ENCODE measurements at regions not wholly inside any gene's neighbourhood (a gene's known extent, or its start where the extent isn't known, plus 50 kb on each side); places are given as distances from the start of the nearest gene placed in this dataset.
A peak's percentile ranks its signal among the peaks of the same experiment; 100 is the strongest.

DNA sequence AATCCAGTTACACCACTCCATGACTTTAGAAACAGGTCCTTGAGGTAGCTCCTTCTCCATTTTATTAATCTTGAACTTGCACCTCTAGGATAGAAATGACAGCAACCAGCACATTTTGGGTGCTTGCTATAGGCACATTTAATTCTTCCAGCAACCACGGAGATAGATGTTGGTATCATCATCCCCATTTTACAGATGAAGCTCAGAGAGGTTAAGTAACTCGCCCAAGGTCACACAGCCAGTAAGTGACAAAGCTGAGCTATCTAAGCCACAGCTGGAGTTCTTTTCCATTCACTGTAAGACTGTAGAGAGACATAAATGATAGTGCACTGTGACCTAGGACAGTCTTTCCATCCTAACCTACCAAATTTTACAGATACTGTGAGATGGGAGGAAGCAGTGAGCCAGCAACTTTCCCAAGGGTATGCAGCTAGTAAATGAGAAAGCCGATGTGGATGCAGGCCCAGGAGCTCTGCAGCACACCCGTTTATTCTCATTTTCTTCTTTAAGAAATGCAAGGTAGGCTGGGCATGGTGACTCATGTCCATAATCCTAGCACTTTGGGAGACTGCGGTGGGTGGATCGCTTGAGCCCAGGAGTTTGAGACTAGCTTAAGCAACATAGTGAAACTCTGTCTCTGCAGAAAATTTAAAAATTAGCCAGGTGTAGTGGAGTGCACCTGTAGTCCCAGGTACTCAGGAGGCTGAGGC lies 103.2 kb downstream of the TBX5 start:
- DNase-seq = no peak

DNA sequence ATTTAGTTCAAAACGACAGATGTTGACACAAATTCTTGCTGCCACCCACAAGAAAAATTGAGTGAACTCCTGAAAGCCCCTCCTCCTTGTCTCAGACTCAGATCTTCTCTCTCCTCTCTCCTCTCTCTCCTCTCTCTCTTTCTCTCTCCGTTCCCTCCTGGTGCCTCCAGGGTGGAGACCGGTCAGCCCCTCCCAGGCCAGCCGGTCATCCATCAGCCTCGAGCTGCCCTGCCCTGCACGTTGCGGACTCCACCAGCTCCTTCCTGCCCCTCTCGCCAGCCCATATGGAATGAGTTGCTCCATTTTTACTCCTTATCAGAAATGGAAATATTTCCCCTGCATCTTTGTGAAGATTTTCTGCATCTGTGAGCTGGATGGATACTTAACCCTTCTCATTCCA lies 103.8 kb downstream of the TBX5 start:
- no peak for DNase-seq

- no peak for DNase-seq
Measured at GRCh38 chr12:114294303-114294685, 111.7 kb downstream of the TBX5 start.

DNA sequence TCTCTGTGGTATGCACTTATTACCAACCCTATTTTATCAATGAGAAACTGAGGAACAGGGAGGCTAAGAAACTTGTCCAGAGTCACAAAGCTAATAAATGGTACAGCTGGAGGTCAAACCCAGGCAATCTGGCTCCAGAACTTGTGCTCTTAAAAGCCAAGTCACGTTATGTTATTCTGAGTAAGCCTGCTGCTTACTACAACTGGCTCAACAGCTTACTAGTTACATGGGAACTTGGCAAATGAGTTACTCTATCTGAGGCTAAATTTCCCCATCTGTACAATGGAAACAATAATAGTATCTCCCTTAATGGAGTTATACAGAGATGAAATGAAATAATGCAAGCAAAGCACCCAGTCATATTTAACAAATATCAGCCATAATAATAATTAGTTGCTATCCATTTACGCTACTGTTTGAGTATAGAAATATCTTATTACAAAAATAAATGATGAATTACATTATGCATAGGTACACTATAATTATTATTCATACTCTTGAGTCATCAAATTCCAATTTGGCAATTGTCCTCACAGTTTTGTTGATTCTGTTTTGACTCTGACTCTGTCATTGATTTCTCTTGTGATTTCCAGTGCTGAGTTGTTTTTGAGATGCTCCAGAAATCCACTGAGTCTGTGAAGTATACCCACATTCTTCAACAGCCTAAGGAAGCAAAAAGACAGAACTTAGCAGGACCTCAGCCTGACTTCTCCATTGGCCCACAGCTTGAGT lies 112.2 kb downstream of the TBX5 start:
- no peak for DNase-seq

GRCh38 chr12:114293073-114293472 lies 112.9 kb downstream of the TBX5 start:
- no peak for DNase-seq

- DNase-seq = no peak
Measured at GRCh38 chr12:114291389-114292060, 114.4 kb downstream of the TBX5 start.

GRCh38 chr12:114287821-114288525 lies 118.0 kb downstream of the TBX5 start:
- DNase-seq = peak in 1 of 3 donors; percentile 51

- DNase-seq = no peak
Measured at GRCh38 chr12:114286145-114286544, 119.8 kb downstream of the TBX5 start.

DNA sequence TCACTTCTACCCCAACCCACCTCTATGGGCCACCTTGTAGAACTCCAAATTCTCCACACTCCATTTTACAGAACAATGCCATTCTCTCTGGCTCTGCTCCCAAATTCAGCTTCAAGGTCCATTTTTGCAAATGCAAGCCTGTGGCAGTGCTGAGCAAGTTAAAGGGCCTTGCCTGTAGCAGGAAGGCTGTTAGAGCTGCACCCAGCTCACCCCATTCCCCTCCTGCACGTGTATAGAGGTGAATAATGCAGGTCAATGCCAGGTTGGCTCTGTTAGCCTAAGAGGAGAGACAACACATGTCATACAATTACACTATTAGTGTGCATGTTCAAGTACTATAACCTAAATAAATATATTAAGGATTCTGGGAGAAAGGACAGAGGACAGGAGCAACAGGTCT lies 120.4 kb downstream of the TBX5 start:
- no peak for DNase-seq

DNA sequence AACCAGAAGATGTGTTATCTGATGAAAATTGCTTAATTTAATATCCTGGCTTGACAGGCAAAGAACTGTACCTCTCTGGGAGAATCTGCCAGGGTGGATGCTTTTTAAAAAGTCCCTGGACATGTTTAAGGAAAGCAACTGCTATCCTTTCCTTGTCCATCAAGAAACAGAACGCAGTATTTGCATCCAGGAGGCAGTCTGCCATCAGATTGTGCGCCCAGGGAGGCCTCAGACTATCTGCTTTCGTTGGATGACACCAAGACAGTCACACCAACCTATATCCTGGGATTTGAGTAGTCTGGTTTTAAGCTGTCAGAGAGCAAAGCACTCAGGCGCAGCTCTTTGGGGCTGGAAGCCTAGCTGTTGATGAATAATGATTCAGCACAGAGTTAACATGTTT lies 121.9 kb downstream of the TBX5 start:
- no peak for DNase-seq

DNA sequence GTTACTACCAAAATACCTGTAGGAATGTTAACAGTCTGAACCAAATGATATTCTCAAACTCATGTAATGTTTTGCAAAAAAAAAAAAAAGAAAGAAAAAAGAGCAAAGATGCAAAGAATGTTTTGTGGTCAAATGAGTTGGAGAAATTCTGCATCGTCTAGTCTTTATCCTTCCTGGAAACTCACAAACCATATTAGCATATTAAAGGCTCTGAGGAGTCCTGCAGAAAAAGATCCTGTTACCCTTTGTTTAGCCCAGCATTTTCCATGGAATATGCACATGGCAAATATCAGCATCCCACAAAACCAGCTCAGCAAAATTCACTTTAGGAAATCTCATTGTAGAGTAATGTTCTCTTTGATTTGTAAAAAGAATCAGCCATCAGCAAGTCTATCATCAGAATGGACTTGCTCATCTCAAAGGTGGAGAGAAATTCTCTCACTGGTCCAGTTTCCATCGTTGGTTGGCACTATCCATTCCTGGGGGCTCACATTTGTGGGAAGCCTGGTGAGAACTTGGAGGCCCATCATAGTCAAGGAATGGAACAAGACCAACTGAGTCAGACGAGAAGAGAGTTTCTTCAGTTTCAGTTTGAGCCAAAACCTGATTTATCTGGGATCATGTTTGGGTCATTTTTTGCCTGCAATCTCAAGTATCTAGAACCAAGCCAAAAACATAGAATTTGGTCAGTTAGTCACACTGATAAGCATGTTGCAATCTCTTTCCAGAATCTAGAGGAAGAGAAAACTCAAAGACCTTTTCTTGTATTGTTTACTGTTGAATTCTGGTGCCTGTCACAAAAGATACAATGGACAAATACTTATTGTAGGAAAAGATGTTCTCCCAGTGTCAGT lies 129.8 kb downstream of the TBX5 start:
- DNase-seq = no peak

DNA sequence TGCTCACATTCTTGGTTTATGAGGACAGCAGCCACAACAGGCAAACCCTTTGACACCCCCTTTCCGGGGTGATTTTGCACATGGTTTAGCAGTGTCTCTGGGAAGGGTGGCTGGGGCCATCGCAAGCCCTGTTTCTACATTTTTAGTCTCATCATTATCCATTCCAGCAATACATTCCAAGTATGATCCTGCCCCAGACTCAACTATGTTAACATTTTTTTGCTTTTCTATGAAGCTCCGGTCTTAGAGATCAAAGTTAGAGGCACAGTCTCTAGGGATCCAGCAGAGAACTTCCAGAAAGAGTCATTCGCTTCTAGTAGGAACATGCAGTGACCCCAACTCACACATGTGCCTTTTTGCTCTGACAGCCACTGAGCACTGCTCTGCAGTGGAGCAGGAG lies 130.9 kb downstream of the TBX5 start:
- DNase-seq = peak in 1 of 3 donors; percentile 34

GRCh38 chr12:114274131-114274530 lies 131.8 kb downstream of the TBX5 start:
- peak in 2 of 3 donors; percentile 51 to 82 for DNase-seq

DNA sequence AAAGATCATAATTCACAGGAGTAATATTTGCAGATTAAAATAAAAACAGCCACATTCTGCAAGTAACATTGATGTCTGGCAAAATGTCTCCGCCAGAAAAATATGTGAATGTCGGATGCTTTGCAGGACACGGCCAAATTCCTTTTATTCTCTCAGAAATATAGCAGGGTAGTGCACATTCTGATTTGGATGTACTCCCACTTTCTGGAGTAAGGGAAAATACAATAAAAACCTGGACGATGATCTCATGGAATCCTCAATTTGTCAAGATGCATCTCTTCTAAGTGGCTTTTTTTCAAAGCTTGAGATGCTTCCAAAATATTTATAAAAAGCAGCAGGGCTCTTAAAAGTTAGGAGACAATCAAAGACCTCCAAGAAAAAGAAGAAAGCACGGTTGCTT lies 133.3 kb downstream of the TBX5 start:
- DNase-seq = peak in 2 of 3 donors; percentile 73 to 86

DNA sequence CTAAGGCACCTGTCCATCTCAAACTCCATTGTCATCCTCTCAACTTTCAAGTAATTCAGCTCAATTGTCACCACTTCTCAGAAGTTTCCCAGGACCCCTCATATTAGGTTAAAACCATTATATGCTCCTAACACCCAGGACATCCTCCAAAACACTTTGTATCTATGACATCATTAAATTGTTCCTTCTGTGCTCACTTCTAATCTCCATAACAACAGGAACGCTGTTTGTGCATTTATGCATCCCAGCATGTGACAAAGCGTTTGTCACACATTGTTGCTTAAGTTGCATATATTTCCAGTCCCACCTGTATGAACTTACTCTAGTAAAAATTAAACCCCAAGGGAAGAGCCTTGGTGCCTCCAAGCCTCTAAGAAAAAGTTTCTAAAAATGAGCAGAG lies 133.9 kb downstream of the TBX5 start:
- DNase-seq = peak in 1 of 3 donors; percentile 66

- DNase-seq = no peak
Measured at GRCh38 chr12:114269153-114269552, 136.8 kb downstream of the TBX5 start.

GRCh38 chr12:114266536-114266935 lies 139.4 kb downstream of the TBX5 start:
- no peak for DNase-seq

DNA sequence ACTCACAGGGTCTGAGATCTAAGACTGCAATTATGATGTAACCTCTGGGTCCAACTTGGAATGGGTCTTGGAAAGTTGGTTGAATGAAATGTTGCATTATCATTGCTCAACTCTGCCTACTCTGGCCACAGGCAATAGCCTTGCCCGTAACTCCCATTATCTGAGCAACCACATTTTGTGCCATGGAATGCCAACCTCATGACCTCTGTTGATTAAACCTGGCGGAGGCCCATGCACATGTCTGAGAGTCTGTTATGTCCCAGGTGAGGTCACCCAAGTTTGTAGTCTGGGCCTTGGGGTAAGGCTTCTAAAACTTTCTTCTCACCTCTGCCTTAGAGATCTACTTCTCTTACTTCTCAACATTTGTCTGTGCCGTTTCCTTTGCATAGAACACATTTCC lies 140.9 kb downstream of the TBX5 start:
- no peak for DNase-seq

DNA sequence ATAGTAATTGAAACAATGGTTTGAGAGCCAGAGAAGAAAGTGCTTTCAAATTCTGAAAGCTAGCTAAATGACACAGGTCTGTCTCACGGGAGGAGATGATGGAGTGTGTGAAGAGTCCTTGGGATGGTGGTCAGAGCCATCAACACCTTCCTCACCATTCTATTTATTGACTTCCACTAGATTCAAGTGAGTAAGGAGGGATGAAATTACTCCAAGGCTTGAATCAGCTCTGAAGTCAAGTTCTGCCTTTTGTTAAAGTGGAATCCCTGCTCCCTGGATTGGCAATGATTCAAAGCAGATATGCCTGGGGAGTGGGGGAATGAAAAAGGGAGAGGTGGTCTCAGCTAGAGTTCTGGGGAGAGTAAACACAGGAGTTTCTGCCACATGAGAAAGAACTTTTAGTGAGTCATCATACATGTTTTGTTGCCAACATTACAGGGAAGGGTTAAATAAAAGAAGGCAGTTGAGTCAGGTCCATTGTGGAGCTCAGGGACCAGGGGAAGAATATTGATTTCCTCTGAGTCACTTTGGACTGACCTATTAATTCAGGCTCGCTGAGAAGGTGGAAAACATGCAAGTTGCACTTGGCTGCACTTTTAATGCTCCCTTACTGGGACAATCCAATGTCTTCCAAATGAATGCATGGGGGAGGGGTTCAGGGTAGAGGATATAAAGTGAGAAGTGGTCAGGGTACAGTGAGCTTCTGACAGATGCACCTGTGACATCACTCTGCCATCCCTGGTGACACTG lies 142.7 kb downstream of the TBX5 start:
- DNase-seq = peak in 1 of 3 donors; percentile 74

- no peak for DNase-seq
Measured at GRCh38 chr12:114257687-114258086, 148.3 kb downstream of the TBX5 start.

GRCh38 chr12:114254998-114255397 lies 150.9 kb downstream of the TBX5 start:
- DNase-seq = no peak

Data from muscle of back (tissue), 3 donors.